GM18951 (cell line): ENCODE measurements at regions not wholly inside any gene's neighbourhood (a gene's known extent, or its start where the extent isn't known, plus 50 kb on each side); places are given as distances from the start of the nearest gene placed in this dataset.

Experiments
- POLR2A ChIP-seq: IDR thresholded peaks from 4 replicates; pipeline ENCODE4 v1.6.1; 2011; ENCODE audit warnings: mild to moderate bottlenecking; ENCODE audit not compliant: insufficient read length, insufficient read depth; ENCODE audit errors: extremely low read depth
- in situ Hi-C: fragments of 300-500 bp; cut with MboI; formaldehyde crosslinking; loops from one replicate; pipeline ENCODE4 v1.12.0; 2022; ENCODE audit warnings: low sequenced_read_pairs, mixed read lengths, inconsistent platforms; ENCODE audit not compliant: unreplicated experiment

GRCh38 chr10:108801775-108802517 lies 1121.4 kb downstream of the XPNPEP1 start:
- in situ Hi-C loops, result no loop called here
- TF ChIP-seq POLR2A, result no peak

DNA sequence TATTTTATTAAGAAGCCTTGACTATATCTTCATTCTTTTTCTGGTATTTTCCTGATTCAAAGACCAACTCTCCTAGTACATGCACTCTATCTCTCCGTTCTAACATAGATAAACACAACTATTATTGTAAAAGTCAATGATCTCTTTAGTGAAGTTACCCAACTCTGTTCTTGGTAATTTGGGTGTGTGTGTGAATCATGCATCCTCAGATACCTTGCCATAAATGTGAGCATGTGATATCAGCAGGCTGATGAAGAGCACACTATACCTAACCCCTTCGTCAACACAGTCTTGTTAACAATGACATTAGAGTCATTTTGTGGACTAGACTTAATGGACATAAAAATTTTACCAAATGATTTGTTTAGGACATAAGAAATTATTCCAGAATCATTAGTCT lies 1122.1 kb downstream of the XPNPEP1 start:
- no peak for TF ChIP-seq POLR2A
- in situ Hi-C loops, result no loop called here

GRCh38 chr10:108797573-108797972 lies 1125.7 kb downstream of the XPNPEP1 start:
- in situ Hi-C loops, result no loop called here
- TF ChIP-seq POLR2A, result no peak

GRCh38 chr10:108791794-108792474 lies 1131.4 kb downstream of the XPNPEP1 start:
- TF ChIP-seq POLR2A, result no peak
- in situ Hi-C loops, result no loop called here

GRCh38 chr10:108791030-108791429 lies 1132.3 kb downstream of the XPNPEP1 start:
- no peak for TF ChIP-seq POLR2A
- in situ Hi-C loops, result no loop called here

DNA sequence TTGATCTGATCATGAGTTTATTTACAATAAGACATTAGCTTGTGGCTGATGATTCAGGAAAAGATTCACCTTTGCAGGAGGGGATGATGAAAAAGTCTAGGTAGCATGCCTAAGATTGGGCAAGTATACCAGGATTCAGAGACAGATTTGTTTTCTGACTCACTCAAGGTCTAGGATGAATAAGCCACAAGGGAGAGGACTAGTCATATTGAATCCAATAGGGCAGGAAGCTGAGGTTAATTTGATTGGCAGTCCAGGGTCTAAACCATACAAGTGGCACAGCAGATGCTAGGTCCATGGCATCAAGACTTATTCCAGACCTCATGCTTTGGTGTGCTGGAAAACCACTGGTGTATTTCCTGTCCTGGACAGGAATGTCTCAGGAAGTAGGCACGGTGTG lies 1133.4 kb downstream of the XPNPEP1 start:
- no peak for TF ChIP-seq POLR2A
- in situ Hi-C loops, result no loop called here

DNA sequence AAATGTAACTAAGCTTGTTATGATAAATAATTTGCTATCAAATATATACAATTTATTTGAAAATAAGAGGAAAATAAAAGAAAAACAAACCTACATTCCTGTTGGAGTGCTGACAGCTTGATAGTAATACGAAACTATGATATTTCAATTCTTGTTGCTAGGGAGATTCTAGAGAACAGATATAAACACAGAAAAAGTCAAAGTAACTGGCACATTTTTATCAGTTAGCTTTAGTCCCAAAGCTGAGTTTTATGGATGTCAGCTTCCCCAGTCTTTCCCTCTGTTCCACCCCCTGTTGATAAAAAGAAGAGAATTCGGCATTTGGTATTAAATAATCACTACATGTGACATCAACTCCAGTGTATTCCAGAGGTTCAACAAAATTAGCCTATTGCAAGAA lies 1134.0 kb downstream of the XPNPEP1 start:
- in situ Hi-C loops, result no loop called here
- TF ChIP-seq POLR2A, result no peak

GRCh38 chr10:108788891-108789290 lies 1134.4 kb downstream of the XPNPEP1 start:
- in situ Hi-C loops, result no loop called here
- no peak for TF ChIP-seq POLR2A

- in situ Hi-C loops, result no loop called here
- no peak for TF ChIP-seq POLR2A
These were observed 1135.4 kb downstream of the XPNPEP1 start for GRCh38 chr10:108787932-108788331.

DNA sequence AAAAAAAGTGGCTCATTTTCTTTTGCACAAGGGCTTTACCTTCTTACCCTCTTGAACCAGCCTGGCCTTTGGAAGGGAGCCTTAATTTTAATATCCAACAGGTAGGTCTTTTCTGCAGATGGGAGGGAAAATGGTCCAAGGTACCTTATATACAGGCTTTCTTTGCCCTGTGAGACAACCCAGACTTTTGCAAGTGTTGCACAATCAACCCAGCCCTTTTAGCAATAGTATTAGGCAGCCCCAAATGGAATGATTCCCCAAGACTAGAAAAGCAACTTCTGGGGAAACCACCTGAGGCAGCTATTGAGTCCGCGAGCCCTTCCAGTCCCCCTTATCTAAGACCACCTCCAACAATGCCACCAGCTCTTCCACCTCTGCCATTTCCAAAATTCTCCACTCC lies 1138.3 kb downstream of the XPNPEP1 start:
- in situ Hi-C loops, result no loop called here
- no peak for TF ChIP-seq POLR2A

- in situ Hi-C loops, result no loop called here
- TF ChIP-seq POLR2A, result no peak
These were observed 1138.8 kb downstream of the XPNPEP1 start for GRCh38 chr10:108784534-108784933.

DNA sequence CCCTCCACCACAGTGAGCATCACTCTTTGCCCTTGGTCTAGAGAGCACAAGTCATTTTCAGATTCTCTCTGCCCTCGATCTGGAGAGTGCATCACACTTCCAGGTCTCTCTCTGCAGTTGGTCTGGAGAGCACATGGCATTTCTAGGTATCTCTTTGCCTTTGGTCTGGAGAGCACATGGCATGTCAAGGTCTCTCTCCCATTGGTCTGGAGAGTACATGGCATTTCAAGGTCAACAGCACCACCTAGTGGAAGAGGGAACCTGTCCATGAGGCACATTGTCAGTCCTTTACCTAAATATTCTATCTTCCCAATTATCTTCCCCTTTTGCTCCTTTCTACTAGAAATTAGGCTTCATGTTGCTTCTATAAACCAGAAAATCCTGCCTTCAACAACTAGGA lies 1139.4 kb downstream of the XPNPEP1 start:
- in situ Hi-C loops, result no loop called here
- no peak for TF ChIP-seq POLR2A

DNA sequence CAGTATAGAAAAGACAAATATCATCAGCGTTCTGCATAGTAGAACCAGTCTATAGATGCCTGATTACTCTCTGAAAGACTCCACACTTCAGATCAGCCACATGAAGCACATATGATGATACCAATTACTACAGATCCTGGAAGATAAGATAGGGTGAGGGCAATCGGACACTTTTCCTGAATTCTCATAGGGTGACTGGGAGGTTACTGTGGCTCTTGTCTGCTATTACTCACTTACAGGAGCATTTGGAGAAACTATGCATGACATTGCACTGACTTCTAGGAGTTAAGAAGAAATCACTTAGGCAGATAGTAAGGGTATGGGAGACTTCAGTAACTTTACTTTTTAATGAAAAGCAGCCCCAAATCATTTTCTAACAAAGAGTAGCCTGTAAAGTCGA lies 1140.9 kb downstream of the XPNPEP1 start:
- in situ Hi-C loops, result no loop called here
- TF ChIP-seq POLR2A, result no peak

DNA sequence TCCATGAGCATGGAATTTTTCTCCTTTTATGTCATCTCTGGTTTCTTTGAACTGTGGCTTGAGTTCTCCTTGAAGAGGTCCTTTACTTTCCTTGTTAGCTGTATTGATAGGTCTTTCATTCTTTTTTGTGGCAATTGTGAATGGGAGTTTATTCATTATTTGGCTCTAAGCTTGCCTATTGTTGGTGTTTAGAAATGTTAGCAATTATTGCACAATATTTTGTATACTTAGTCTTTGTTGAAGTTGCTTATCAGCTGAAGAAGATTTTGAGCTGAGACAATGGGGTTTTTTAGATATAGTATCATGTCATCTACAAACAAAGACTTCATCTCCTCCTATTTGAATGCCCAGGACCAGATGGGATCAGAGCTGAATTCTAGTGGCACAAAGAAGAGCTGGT lies 1143.8 kb downstream of the XPNPEP1 start:
- in situ Hi-C loops, result no loop called here
- TF ChIP-seq POLR2A, result no peak
